ENCODE measurements at regions not wholly inside any gene's neighbourhood (a gene's known extent, or its start where the extent isn't known, plus 50 kb on each side); places are given as distances from the start of the nearest gene placed in this dataset.
A peak's percentile ranks its signal among the peaks of the same experiment; 100 is the strongest.

- H3K27ac ChIP-seq: no peak overlapping the region
- no peak for TF ChIP-seq CTCF (conservative IDR thresholded peaks at IDR 0.05)
These were observed 71.1 kb downstream of the TMEM114 start for GRCh38 chr16:8519179-8519578.

- TF ChIP-seq CTCF (conservative IDR thresholded peaks at IDR 0.05): no peak
- no peak overlapping the region for H3K27ac ChIP-seq
These were observed 73.0 kb downstream of the TMEM114 start for GRCh38 chr16:8517280-8517679.

GRCh38 chr16:8516471-8516870, 73.8 kb downstream of the TMEM114 start:
- no peak for TF ChIP-seq CTCF (conservative IDR thresholded peaks at IDR 0.05)
- no peak overlapping the region for H3K27ac ChIP-seq

- no peak for TF ChIP-seq CTCF (conservative IDR thresholded peaks at IDR 0.05)
- H3K27ac ChIP-seq: no peak overlapping the region
These were observed 77.2 kb downstream of the TMEM114 start for GRCh38 chr16:8512941-8513624.

GRCh38 chr16:8511464-8511863, 78.8 kb downstream of the TMEM114 start:
- H3K27ac ChIP-seq: no peak overlapping the region
- no peak for TF ChIP-seq CTCF (conservative IDR thresholded peaks at IDR 0.05)

GRCh38 chr16:8510160-8510559, 80.2 kb downstream of the TMEM114 start:
- H3K27ac ChIP-seq: no peak overlapping the region
- TF ChIP-seq CTCF (conservative IDR thresholded peaks at IDR 0.05): no peak

GRCh38 chr16:8505327-8505991, 84.9 kb downstream of the TMEM114 start:
- H3K27ac ChIP-seq: peak overlapping the region; percentile 70
- no peak for TF ChIP-seq CTCF (conservative IDR thresholded peaks at IDR 0.05)
